T-helper 17 cell (primary cell): ENCODE measurements at regions not wholly inside any gene's neighbourhood (a gene's known extent, or its start where the extent isn't known, plus 50 kb on each side); places are given as distances from the start of the nearest gene placed in this dataset.

Experiments
- ATAC-seq: fragments of 150-1000 bp; cut with Tn5 transposase; 2 replicates; pipeline ENCODE4 v1.10.0; 2021; ENCODE audit warnings: mild to moderate bottlenecking, moderate library complexity
- DNase-seq, 3 donors: peaks; one replicate each; pipeline versions ENCODE4 v3.0.0 to v3.0.0-alpha.2; 2020 to 2021
- H3K9me3 ChIP-seq: one replicate; pipeline ENCODE4 v1.7.0; 2013; ENCODE audit warnings: low read length, mild to moderate bottlenecking; ENCODE audit not compliant: control insufficient read depth, poor library complexity, severe bottlenecking
- H3K27ac Mint-ChIP-seq: one replicate; pipeline ENCODE4 v1.8.0; 2022; ENCODE audit warnings: mild to moderate bottlenecking, moderate library complexity, mixed read lengths
- H3K27me3 Mint-ChIP-seq: one replicate; pipeline ENCODE4 v1.8.0; 2022; ENCODE audit warnings: mixed read lengths
- H3K36me3 Mint-ChIP-seq: one replicate; pipeline ENCODE4 v1.8.0; 2022; ENCODE audit warnings: low read depth, mixed read lengths
- H3K4me1 Mint-ChIP-seq: one replicate; pipeline ENCODE4 v1.8.0; 2022; ENCODE audit warnings: mild to moderate bottlenecking, mixed read lengths
- H3K4me3 Mint-ChIP-seq: one replicate; pipeline ENCODE4 v1.8.0; 2022; ENCODE audit warnings: mild to moderate bottlenecking, moderate library complexity, mixed read lengths

DNA sequence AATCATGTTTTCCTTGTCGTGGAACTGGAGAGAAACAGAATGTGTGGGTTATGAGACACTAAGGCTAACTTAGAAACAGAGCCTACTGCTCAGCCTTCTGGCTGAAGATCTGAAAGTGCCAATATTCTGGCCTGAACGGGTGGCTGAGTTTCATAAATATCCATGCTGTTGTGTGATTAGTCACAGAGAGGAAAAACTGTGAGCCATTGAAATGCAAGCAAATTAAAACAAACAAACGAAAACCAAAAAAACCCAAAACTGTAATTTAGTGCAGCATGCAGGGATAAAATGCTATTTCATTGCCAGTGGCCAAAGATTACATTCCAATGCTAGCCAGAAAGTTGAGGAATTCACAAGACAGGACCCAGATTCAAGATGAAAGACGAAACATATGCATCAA lies 315.1 kb downstream of the UBE3D start:
- H3K36me3 Mint-ChIP-seq: no peaks in the 10 kb centered on the region
- no peaks in the 10 kb centered on the region for H3K4me1 Mint-ChIP-seq
- peaks cover 11% of the 10 kb centered on the region for H3K27me3 Mint-ChIP-seq
- no peak overlapping the region for H3K4me3 Mint-ChIP-seq
- ATAC-seq (no peak), DNase-seq (no peak)
- H3K27ac Mint-ChIP-seq: no peak overlapping the region
- no peaks in the 10 kb centered on the region for H3K9me3 ChIP-seq

DNA sequence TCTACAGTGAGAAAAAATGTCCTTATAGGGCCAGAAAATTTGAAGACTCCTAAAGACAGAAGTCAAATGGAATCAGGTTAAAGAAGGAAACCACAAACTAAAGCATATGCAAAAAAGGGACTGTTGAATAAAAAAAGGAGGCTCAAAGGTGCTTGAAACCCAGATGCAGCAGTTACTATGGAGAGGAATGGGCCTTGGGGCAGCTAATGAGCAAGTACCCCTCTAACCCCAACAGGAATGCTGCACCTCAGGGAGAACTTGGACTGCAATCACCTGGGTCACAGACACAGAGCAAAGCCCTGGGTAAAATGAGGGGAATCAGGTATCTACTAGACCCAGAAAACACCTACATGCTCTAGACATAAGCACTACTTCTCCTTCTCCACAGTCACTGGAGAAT lies 313.9 kb downstream of the UBE3D start:
- ATAC-seq (no peak), DNase-seq (no peak)
- Mint-ChIP-seq H3K27ac (no peak overlapping the region), H3K4me1 (no peaks in the 10 kb centered on the region), H3K4me3 (no peak overlapping the region), H3K36me3 (no peaks in the 10 kb centered on the region), H3K27me3 (peaks cover 11% of the 10 kb centered on the region)
- H3K9me3 ChIP-seq: no peaks in the 10 kb centered on the region

DNA sequence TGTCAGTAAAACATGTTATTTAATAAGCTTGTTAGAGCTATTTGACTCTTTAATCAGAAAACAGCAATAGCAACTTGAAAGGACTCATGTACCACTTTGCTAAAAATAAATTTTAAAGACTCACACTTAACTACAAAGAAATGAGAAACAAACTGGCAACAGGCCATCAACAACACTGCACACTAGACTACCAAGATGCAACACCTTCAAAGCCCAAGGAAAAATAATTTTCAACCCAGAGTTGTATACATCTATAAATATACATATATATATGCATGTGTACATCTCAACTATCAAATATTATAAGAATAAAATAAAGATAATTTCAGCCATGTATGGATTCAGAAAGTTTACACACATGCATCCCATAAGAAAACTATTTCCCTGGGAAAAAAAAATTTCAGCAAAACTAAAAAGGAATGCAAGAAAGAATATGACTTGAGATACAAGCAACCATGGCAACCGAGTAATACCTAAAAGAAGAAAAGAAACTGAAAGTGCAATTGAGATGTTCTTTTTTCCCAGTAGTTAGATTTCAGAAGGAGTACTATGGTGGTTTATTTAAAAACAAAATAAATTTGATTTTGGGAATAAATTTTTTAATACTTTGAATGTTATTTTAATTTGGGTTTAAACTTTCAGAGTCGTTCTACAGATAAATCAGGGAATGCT lies 303.8 kb downstream of the UBE3D start:
- ATAC-seq (no peak), DNase-seq (no peak)
- Mint-ChIP-seq H3K27me3 (peaks cover 6% of the 10 kb centered on the region), H3K27ac (no peak overlapping the region), H3K4me1 (peaks cover 4% of the 10 kb centered on the region), H3K36me3 (no peaks in the 10 kb centered on the region), H3K4me3 (no peak overlapping the region)
- no peaks in the 10 kb centered on the region for H3K9me3 ChIP-seq

DNA sequence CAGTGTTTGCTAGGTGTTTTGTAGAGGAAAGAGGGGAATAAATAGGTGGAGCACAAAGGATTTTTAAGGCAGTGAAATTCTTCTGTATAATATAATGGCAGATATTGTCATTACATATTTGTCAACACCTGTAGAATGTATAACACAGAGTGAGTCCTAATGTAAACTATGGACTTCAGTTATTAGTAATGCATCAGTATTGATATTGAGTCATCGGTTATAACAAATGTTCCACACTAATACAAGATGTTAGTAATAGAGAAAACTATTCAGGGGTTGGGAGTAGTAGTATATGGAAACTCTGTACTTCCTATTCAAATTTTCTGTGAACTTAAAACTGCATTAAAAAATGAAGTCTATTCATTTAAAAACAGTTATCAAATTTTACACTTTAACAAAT lies 299.2 kb downstream of the UBE3D start:
- DNase-seq (no peak), ATAC-seq (no peak)
- no peaks in the 10 kb centered on the region for H3K36me3 Mint-ChIP-seq
- H3K9me3 ChIP-seq: no peaks in the 10 kb centered on the region
- no peak overlapping the region for H3K4me3 Mint-ChIP-seq
- peaks cover 2% of the 10 kb centered on the region for H3K4me1 Mint-ChIP-seq
- no peak overlapping the region for H3K27ac Mint-ChIP-seq
- peaks cover 11% of the 10 kb centered on the region for H3K27me3 Mint-ChIP-seq

DNA sequence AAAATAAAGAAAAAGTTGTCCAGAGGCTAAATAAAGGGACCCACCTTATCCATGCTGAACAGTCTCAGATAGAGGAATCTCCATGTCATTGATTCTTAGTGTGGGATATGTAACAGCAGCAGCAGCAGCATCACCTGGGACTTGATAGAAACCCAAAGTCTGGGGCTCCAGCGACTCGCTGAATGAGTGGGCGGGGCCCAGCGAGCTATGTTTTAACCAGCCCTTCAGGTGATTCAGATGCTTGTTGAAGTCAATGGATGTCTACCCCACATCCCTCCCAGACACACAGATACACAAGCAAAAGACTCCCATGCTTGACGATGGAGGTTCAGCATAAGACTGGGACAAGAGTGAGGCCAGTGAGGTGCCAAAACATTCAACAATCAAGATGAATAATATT lies 298.6 kb downstream of the UBE3D start:
- Mint-ChIP-seq H3K27ac (no peak overlapping the region), H3K36me3 (no peaks in the 10 kb centered on the region), H3K4me1 (no peaks in the 10 kb centered on the region), H3K4me3 (no peak overlapping the region), H3K27me3 (peaks cover 11% of the 10 kb centered on the region)
- no peak for ATAC-seq
- no peaks in the 10 kb centered on the region for H3K9me3 ChIP-seq
- DNase-seq: no peak

DNA sequence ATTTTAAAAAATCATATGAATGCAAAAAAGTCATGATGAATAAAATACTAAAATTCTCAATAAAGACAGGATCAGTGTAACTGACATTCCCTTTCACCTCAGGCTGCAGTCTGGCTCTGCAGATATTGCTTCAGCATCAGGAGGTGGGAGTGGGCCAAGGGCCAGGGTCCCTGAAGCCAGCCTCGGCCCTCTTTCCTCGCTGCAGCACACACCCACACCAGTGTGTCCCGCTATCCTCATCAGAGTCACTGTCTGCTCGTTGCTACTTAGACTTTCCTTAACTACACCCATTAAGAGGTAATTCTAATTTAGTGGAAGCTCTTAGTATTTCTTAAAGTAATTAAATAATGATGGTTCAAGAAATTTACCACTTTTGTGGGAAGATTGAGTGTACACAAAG lies 298.2 kb downstream of the UBE3D start:
- DNase-seq (no peak), ATAC-seq (no peak)
- no peaks in the 10 kb centered on the region for H3K9me3 ChIP-seq
- Mint-ChIP-seq H3K4me3 (no peak overlapping the region), H3K27me3 (peaks cover 12% of the 10 kb centered on the region), H3K27ac (no peak overlapping the region), H3K36me3 (no peaks in the 10 kb centered on the region), H3K4me1 (no peaks in the 10 kb centered on the region)

DNA sequence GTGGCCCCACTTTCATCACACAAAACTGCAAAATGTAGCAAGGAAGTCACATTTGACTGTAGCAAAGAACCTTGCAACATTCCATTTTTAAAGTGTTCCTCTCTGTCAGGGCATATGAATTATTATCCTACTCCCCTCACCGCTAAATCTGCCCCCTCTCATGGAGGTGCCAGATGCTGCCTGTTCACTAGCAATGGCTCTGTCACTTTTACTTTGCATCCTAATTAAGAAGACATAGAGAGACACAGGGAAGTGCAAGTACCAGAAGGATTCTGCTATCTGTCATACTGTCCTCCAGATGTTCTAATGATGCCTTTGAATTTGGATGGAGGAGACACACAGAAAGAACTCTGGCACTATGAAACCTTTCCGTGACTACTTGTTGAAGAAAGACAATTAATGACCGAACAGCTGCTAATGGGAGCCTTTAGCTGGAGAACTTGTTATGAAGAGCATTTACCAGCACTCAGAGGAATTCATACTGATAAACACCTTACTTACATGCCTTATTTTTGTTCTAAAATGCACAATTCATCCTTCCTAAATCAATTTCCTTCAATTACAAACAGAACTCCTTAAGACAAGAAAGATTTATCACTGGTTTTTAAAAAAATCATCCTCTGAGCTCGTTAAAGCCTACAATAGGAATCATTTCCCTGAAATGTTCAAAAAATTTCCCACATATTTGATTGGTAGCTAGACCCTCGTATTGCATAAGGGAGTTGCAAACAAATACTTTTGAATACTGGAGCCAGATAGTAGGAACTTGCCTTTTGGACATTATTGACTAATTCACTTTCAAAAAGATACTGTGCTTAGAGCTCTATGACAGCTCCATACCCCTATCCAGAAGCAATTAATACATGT lies 292.6 kb downstream of the UBE3D start:
- Mint-ChIP-seq H3K27me3 (peaks cover 19% of the 10 kb centered on the region), H3K36me3 (no peaks in the 10 kb centered on the region), H3K4me1 (no peaks in the 10 kb centered on the region), H3K4me3 (no peak overlapping the region), H3K27ac (no peak overlapping the region)
- ATAC-seq (no peak), DNase-seq (no peak)
- H3K9me3 ChIP-seq: no peaks in the 10 kb centered on the region

DNA sequence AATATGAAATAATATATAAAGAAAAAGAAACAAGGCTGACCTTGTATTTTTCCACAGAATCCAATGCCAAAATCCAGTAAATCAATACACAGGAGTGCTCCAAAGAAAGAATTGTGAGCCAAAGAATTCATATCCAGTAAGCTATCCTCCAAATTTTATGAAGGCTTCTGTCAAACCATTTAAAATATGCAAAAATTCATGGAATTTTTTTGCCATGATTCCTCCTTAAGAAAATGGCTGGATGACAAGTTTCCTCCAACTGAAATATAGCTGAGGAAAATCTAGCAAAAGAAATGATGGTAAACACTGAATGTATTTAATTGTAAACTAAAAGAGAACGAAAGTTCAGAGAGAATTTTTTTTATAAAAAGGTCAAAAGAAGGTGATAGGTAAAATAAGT lies 290.3 kb downstream of the UBE3D start:
- peaks cover 13% of the 10 kb centered on the region for H3K27me3 Mint-ChIP-seq
- no peaks in the 10 kb centered on the region for H3K4me1 Mint-ChIP-seq
- no peak overlapping the region for H3K27ac Mint-ChIP-seq
- no peak overlapping the region for H3K4me3 Mint-ChIP-seq
- ATAC-seq (no peak), DNase-seq (no peak)
- no peaks in the 10 kb centered on the region for H3K9me3 ChIP-seq
- H3K36me3 Mint-ChIP-seq: no peaks in the 10 kb centered on the region

DNA sequence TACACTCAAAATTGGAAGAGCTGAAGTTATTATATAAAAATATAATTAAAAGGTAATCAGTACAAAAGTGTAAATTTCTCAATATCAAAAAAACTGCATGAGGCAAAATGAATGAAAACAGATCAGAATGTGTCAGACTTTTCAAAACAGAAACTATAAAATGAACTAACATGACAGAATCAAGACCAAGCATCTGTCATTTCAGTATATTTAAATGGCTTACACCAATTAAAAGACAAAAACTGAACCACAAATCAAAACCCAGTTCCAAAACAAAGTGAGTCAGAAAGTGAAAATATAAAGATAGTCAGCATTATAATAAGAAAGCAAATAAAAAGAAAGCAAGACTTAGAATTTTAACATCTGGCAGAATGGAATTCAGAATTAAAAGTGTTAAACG lies 289.7 kb downstream of the UBE3D start:
- Mint-ChIP-seq H3K36me3 (no peaks in the 10 kb centered on the region), H3K4me3 (no peak overlapping the region), H3K4me1 (no peaks in the 10 kb centered on the region), H3K27ac (no peak overlapping the region), H3K27me3 (peaks cover 13% of the 10 kb centered on the region)
- DNase-seq: no peak
- H3K9me3 ChIP-seq: no peaks in the 10 kb centered on the region
- no peak for ATAC-seq

DNA sequence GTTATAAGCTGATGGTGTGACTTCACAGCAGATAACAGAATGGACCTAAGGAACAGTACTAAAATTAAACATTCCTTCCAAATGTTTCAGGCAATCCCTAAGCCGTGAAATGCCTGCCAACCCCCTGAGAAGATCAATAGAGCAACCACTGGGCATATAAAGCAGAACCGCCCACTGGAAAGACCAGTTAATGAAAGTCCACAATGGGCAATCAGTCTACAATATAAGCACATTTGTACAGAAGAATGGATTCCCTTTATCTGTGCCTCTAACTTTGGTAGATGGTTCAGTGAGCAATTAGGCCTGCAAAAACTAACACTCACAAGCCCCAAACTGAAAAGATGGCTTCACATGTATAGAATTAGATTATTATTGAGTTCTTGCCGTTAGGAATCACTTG lies 286.6 kb downstream of the UBE3D start:
- H3K9me3 ChIP-seq: no peaks in the 10 kb centered on the region
- no peak overlapping the region for H3K27ac Mint-ChIP-seq
- H3K4me3 Mint-ChIP-seq: no peak overlapping the region
- H3K36me3 Mint-ChIP-seq: no peaks in the 10 kb centered on the region
- peaks cover 2% of the 10 kb centered on the region for H3K27me3 Mint-ChIP-seq
- H3K4me1 Mint-ChIP-seq: no peaks in the 10 kb centered on the region
- DNase-seq: no peak
- no peak for ATAC-seq

DNA sequence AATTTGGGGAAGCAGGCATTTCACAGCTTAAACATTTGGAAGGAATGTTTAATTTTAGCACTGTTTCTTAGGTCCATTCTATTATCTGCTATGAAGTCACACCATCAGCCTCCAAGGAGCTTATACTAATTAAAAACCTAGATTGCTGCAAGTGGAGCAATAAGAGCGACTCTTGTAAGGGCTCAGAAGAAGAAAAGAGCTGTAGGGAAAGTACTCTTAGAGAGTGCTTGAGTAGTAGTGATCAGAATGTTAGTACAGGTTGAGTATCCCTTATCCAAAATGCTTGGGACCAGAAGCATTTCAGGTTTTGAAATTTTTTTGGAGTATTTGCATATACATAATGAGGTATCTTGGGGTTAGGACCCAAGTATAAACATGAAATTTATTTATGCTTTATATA lies 285.3 kb downstream of the UBE3D start:
- H3K4me1 Mint-ChIP-seq: no peaks in the 10 kb centered on the region
- H3K27me3 Mint-ChIP-seq: peaks cover 12% of the 10 kb centered on the region
- ATAC-seq: no peak
- DNase-seq: no peak
- no peak overlapping the region for H3K27ac Mint-ChIP-seq
- no peak overlapping the region for H3K4me3 Mint-ChIP-seq
- H3K36me3 Mint-ChIP-seq: no peaks in the 10 kb centered on the region
- H3K9me3 ChIP-seq: no peaks in the 10 kb centered on the region

DNA sequence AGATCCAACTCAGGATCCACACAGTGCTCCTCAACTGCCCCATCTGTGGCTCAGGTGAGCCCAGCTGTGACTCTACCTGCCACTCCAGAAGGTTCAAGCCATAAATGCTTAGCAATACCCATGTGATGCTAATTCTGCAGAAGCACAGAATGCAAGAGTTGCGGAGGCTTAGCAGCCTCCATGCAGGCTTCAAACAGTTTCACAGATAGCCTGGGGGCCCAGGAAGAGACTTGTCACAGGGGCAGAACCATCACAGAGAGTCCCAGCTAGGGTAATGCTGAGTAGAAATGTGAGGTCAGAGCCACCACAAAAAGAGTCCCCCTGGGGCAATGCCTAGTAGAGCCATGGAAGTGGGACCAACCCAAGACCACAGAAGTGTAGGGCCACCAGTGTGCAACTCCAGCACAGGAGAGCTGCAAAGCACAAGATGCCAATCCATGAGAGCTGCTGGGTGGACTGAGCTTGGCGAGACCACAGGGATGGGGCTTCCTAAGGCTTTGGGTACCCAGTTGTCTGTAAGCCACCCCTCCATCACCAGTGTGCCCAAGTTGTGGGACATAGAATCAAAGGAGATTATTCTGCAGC lies 283.9 kb downstream of the UBE3D start:
- H3K9me3 ChIP-seq: no peaks in the 10 kb centered on the region
- no peaks in the 10 kb centered on the region for H3K4me1 Mint-ChIP-seq
- H3K27ac Mint-ChIP-seq: no peak overlapping the region
- peaks cover 18% of the 10 kb centered on the region for H3K27me3 Mint-ChIP-seq
- H3K36me3 Mint-ChIP-seq: no peaks in the 10 kb centered on the region
- DNase-seq (no peak), ATAC-seq (no peak)
- no peak overlapping the region for H3K4me3 Mint-ChIP-seq

DNA sequence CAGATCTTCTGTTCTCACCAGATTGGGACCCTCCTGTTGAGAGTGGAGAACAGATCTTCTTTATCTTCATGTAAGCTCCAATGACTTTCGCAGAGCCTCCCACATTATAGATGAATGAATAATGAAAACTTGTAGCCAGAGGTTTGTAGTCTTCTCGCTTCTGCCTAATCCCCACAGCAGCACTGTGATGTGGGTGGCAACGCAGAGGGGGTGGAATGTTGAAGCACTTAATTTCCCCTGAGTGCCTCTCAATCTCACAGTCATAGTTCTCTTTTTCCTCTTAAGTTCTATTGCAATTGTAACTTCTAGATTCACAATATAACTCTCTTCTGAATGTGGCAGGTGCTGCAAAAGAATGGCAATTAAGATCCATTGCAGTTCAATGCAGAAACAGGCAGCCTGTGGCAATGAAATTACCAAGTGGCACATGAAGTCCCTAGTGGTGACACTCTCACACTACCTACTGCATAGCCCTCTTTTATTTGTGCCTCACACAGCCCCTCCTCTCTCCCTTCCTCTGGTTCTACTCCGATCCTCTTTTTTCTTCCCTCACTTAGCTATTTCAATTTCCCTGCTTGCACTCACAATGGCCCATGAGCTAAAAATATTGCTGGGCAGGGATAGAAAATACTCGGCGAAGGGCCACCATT lies 281.9 kb downstream of the UBE3D start:
- Mint-ChIP-seq H3K4me1 (no peaks in the 10 kb centered on the region), H3K36me3 (no peaks in the 10 kb centered on the region)
- DNase-seq: no peak

More for the DNA sequence above, 281.9 kb downstream of the UBE3D start:
- Mint-ChIP-seq H3K4me3 (no peak overlapping the region), H3K27me3 (peaks cover 21% of the 10 kb centered on the region), H3K27ac (no peak overlapping the region)
- no peak for ATAC-seq
- H3K9me3 ChIP-seq: no peaks in the 10 kb centered on the region
